Panc1 (cell line): ENCODE measurements at regions not wholly inside any gene's neighbourhood (a gene's known extent, or its start where the extent isn't known, plus 50 kb on each side); places are given as distances from the start of the nearest gene placed in this dataset.

ENCODE experiments used
- ATAC-seq: fragments of 200-7000 bp; cut with Tn5 transposase; 2 replicates; pipeline ENCODE4 v1.9.1; 2020; ENCODE audit warnings: mild to moderate bottlenecking, moderate library complexity
- BruUV-seq: library from RNA; stranded (reverse); fragments of 400-500 nt; replicated peaks from 2 replicates; lab custom pipeline; 2021; lab: Mats Ljungman, UMichigan
- CTCF ChIA-PET: fragments of 300-600 bp; sonication (Branson Sonifier 250); formaldehyde crosslinking; loops from one replicate; lab custom pipeline; 2022; ENCODE audit warnings: antibody characterized with exemption; lab: Charles Lee
- POLR2A ChIA-PET: fragments of 300-600 bp; sonication (Branson Sonifier 250); formaldehyde crosslinking; loops from one replicate; lab custom pipeline; 2022; ENCODE audit warnings: antibody characterized with exemption; lab: Charles Lee
- DNase-seq: peaks from one replicate; pipeline ENCODE4 v3.0.0-alpha.2; 2010; ENCODE audit warnings: low read depth, low spot score
- H3K27ac ChIP-seq: 2 replicates; pipeline ENCODE4 v1.5.1; 2011; ENCODE audit warnings: mild to moderate bottlenecking, low read length, inconsistent platforms
- H3K27me3 ChIP-seq: fragments of 200-500 bp; sonication (Bioruptor generic); 2 replicates; pipeline ENCODE4 v1.6.0; 2014; ENCODE audit warnings: low read length, inconsistent platforms; ENCODE audit not compliant: control insufficient read depth, insufficient read depth
- H3K36me3 ChIP-seq: fragments of 200-500 bp; sonication (Bioruptor generic); 2 replicates; pipeline ENCODE4 v1.5.1; 2014; ENCODE audit warnings: inconsistent platforms, mild to moderate bottlenecking, low read length, moderate library complexity; ENCODE audit not compliant: control insufficient read depth, insufficient read depth
- H3K4me1 ChIP-seq: 2 replicates; pipeline ENCODE4 v1.5.1; 2011; ENCODE audit warnings: inconsistent platforms, mild to moderate bottlenecking, low read length, moderate library complexity; ENCODE audit not compliant: control insufficient read depth, insufficient read depth
- H3K4me3 ChIP-seq, 2 experiments: 2 replicates each; pipeline ENCODE4 v1.5.1; 2011 to 2012; ENCODE audit warnings: low read depth in 2 of 2, low read length in 2 of 2, mild to moderate bottlenecking in 2 of 2, inconsistent platforms in 1 of 2, moderate library complexity in 1 of 2
- H3K9me3 ChIP-seq: fragments of 200-500 bp; sonication (Bioruptor generic); 2 replicates; pipeline ENCODE4 v1.5.1; 2014; ENCODE audit warnings: low read depth, mild to moderate bottlenecking, inconsistent platforms, low read length, moderate library complexity; ENCODE audit not compliant: control insufficient read depth, insufficient read depth
- POLR2AphosphoS5 ChIP-seq: IDR thresholded peaks from 2 replicates; pipeline ENCODE4 v1.6.1; 2012; ENCODE audit warnings: mild to moderate bottlenecking, low read depth, low read length, moderate library complexity
- SIN3A ChIP-seq: IDR thresholded peaks from 2 replicates; pipeline ENCODE4 v1.6.1; 2012; ENCODE audit warnings: low read depth, mild to moderate bottlenecking, low read length, moderate library complexity, borderline replicate concordance; ENCODE audit not compliant: insufficient read depth
- TCF7L2 ChIP-seq: IDR thresholded peaks from 2 replicates; pipeline ENCODE4 v1.6.1; 2011; ENCODE audit warnings: mild to moderate bottlenecking, low read depth, low read length, inconsistent platforms
- in situ Hi-C: cut with HindIII; loops from 2 replicates; pipeline ENCODE4 v1.10.0; 2016; ENCODE audit warnings: low sequenced_read_pairs, low pct_unique_long_range_greater_than_20kb
- intact Hi-C: fragments of 100-400 bp; cut with micrococcal nuclease; formaldehyde crosslinking; loops from one replicate; pipeline ENCODE4 v1.10.0; 2022; ENCODE audit not compliant: unreplicated experiment
- TF ChIP-seq, protein P1 (sequence below): fragments of 450-650 bp; IDR thresholded peaks from 2 replicates; pipeline ENCODE4 v1.5.1; 2017; ENCODE audit warnings: mild to moderate bottlenecking
- TF ChIP-seq, protein P2 (sequence below), 2 experiments: IDR thresholded peaks; 2 replicates each; pipeline ENCODE4 v1.6.1; 2011 to 2012; ENCODE audit warnings: low read depth in 2 of 2, control low read depth in 1 of 2, low read length in 1 of 2, mild to moderate bottlenecking in 1 of 2, moderate library complexity in 1 of 2; ENCODE audit not compliant: insufficient read depth in 1 of 2

DNA sequence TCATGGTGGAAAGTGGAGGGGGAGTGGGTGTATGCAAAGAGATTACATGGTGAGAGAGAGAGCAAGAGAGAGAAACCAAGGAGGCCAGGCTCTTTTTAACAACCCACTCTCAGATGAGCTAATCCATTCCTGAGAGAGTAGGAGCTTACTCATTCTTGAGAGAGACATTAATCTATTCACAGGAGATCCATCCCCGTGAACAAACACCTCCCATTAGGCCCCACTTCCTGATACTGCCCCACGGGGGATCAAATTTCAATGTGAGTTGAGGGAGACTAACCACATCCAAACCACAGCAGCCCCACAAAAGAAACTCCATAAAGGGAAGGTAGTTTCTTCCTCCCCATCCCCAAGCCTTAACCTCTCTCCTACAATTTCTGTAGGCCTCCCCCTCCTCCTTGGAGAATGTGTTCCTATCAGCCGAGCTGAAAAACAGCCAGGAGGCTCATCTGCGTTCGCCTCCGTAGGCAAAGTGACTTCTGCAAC is 450.0 kb downstream of the NPIPA7 start:
- no peak for DNase-seq
- Histone ChIP-seq H3K27me3 (0 out of 2 replicates have a peak, but pooled peaks cover 4% of the 10 kb centered on the region), H3K9me3 (no peaks in the 10 kb centered on the region), H3K27ac (no peak overlapping the region), H3K4me1 (no peaks in the 10 kb centered on the region), H3K36me3 (no peaks in the 10 kb centered on the region), H3K4me3 (no peak overlapping the region)
- intact Hi-C loops (no loop called here), in situ Hi-C loops (no loop called here)
- CTCF ChIA-PET: no interaction called here
- TF ChIP-seq POLR2AphosphoS5 (no peak), TCF7L2 (no peak), SIN3A (no peak)
- TF ChIP-seq, protein P1, sequence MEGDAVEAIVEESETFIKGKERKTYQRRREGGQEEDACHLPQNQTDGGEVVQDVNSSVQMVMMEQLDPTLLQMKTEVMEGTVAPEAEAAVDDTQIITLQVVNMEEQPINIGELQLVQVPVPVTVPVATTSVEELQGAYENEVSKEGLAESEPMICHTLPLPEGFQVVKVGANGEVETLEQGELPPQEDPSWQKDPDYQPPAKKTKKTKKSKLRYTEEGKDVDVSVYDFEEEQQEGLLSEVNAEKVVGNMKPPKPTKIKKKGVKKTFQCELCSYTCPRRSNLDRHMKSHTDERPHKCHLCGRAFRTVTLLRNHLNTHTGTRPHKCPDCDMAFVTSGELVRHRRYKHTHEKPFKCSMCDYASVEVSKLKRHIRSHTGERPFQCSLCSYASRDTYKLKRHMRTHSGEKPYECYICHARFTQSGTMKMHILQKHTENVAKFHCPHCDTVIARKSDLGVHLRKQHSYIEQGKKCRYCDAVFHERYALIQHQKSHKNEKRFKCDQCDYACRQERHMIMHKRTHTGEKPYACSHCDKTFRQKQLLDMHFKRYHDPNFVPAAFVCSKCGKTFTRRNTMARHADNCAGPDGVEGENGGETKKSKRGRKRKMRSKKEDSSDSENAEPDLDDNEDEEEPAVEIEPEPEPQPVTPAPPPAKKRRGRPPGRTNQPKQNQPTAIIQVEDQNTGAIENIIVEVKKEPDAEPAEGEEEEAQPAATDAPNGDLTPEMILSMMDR: no peak
- TF ChIP-seq, protein P2, sequence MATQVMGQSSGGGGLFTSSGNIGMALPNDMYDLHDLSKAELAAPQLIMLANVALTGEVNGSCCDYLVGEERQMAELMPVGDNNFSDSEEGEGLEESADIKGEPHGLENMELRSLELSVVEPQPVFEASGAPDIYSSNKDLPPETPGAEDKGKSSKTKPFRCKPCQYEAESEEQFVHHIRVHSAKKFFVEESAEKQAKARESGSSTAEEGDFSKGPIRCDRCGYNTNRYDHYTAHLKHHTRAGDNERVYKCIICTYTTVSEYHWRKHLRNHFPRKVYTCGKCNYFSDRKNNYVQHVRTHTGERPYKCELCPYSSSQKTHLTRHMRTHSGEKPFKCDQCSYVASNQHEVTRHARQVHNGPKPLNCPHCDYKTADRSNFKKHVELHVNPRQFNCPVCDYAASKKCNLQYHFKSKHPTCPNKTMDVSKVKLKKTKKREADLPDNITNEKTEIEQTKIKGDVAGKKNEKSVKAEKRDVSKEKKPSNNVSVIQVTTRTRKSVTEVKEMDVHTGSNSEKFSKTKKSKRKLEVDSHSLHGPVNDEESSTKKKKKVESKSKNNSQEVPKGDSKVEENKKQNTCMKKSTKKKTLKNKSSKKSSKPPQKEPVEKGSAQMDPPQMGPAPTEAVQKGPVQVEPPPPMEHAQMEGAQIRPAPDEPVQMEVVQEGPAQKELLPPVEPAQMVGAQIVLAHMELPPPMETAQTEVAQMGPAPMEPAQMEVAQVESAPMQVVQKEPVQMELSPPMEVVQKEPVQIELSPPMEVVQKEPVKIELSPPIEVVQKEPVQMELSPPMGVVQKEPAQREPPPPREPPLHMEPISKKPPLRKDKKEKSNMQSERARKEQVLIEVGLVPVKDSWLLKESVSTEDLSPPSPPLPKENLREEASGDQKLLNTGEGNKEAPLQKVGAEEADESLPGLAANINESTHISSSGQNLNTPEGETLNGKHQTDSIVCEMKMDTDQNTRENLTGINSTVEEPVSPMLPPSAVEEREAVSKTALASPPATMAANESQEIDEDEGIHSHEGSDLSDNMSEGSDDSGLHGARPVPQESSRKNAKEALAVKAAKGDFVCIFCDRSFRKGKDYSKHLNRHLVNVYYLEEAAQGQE (IDR thresholded peaks at IDR 0.05; ENCODE audit: insufficient read depth in 1 of 2, low read depth in 2 of 2, low read length in 1 of 2): no peak
- POLR2A ChIA-PET: no interaction called here
- no TSS peak for BruUV-seq
- no peak for ATAC-seq

DNA sequence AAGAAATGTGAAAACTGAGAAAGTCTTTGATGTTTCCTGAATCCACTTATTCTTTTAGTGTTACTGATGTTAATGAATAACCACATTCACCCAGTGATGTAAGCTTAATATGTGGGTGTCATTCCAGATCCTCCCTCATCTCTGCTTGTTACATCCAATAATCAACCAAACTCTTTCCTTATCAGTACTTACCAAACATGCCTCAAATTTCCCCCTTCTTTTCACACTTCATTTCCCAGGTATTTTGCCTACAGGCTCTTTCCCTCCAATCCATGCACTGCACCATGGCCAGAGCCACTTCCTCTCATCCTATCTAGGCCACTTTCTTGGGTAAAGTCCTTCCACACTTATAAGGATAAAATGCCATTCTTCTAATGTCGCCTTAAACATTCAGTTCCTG is 451.5 kb downstream of the NPIPA7 start:
- TF ChIP-seq, protein P2 (IDR thresholded peaks at IDR 0.05; ENCODE audit: insufficient read depth in 1 of 2, low read depth in 2 of 2, low read length in 1 of 2): no peak
- TF ChIP-seq TCF7L2: no peak
- TF ChIP-seq POLR2AphosphoS5: no peak
- TF ChIP-seq, protein P1: no peak
- TF ChIP-seq SIN3A: no peak
- DNase-seq (no peak), ATAC-seq (no peak)
- 0 out of 2 replicates have a peak, but pooled peaks cover 4% of the 10 kb centered on the region for H3K27me3 ChIP-seq
- no peak overlapping the region for H3K27ac ChIP-seq
- ChIA-PET CTCF (no interaction called here), POLR2A (no interaction called here)
- intact Hi-C loops (no loop called here), in situ Hi-C loops (no loop called here)
- no TSS peak for BruUV-seq
- no peaks in the 10 kb centered on the region for H3K4me1 ChIP-seq
- H3K36me3 ChIP-seq: no peaks in the 10 kb centered on the region
- no peak overlapping the region for H3K4me3 ChIP-seq
- no peaks in the 10 kb centered on the region for H3K9me3 ChIP-seq
